ENCODE measurements at regions not wholly inside any gene's neighbourhood (a gene's known extent, or its start where the extent isn't known, plus 50 kb on each side); places are given as distances from the start of the nearest gene placed in this dataset.

DNA sequence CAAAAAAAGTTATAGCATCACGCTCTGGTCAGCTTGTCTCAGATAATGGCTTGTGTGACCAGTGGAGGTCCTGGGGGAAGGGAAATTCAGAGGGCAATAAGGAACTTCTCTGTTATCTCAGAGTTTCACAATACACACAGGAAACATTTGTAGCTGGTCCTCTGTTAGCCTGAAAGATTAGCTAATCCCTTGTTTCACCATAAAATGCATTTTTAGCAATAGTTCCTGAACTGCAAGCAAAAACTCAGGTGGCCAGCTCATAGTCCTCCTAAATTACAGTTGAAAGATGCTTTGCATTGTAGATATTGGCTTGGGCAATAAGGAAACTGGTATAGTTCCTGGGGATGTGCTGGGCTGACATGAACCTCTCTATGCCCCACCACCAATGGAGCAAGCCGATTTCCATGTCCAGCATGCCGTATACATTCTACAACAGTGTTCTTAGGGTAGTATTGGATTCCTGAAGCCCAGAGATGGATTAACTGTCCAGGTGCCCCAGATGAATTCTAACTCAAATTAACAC lies 141.5 kb upstream of the TBL1XR1 start:
- TF ChIP-seq, protein P1, sequence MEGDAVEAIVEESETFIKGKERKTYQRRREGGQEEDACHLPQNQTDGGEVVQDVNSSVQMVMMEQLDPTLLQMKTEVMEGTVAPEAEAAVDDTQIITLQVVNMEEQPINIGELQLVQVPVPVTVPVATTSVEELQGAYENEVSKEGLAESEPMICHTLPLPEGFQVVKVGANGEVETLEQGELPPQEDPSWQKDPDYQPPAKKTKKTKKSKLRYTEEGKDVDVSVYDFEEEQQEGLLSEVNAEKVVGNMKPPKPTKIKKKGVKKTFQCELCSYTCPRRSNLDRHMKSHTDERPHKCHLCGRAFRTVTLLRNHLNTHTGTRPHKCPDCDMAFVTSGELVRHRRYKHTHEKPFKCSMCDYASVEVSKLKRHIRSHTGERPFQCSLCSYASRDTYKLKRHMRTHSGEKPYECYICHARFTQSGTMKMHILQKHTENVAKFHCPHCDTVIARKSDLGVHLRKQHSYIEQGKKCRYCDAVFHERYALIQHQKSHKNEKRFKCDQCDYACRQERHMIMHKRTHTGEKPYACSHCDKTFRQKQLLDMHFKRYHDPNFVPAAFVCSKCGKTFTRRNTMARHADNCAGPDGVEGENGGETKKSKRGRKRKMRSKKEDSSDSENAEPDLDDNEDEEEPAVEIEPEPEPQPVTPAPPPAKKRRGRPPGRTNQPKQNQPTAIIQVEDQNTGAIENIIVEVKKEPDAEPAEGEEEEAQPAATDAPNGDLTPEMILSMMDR (IDR thresholded peaks at IDR 0.05), result no peak
- TF ChIP-seq POLR2A (IDR thresholded peaks at IDR 0.05), result no peak

Measured in adrenal gland (tissue), 5 donors.